Skeletal muscle tissue (tissue), 3 donors: ENCODE measurements at regions not wholly inside any gene's neighbourhood (a gene's known extent, or its start where the extent isn't known, plus 50 kb on each side); places are given as distances from the start of the nearest gene placed in this dataset.
"Not testable (repeated sequence)": the region's sequence is repeated elsewhere in the genome, so short reads cannot be mapped to it uniquely, and the experiment has no call there.

ENCODE experiments used
- H3K27ac ChIP-seq: one replicate; pipeline ENCODE4 v1.7.0; 2013; ENCODE audit warnings: mild to moderate bottlenecking, low read depth, low read length, inconsistent platforms
- H3K27me3 ChIP-seq, 3 donors: one replicate each; pipeline ENCODE4 v1.7.0; 2013; ENCODE audit warnings: low read length in 3 of 3; ENCODE audit not compliant: control insufficient read depth in 3 of 3, insufficient read depth in 3 of 3
- H3K36me3 ChIP-seq, 3 donors: one replicate each; pipeline ENCODE4 v1.7.0; 2013; ENCODE audit warnings: low read length in 3 of 3; ENCODE audit not compliant: control insufficient read depth in 3 of 3, insufficient read depth in 3 of 3
- H3K4me1 ChIP-seq, 3 donors: one replicate each; pipeline ENCODE4 v1.7.0; 2013; ENCODE audit warnings: low read length in 3 of 3, mild to moderate bottlenecking in 3 of 3; ENCODE audit not compliant: control insufficient read depth in 3 of 3, insufficient read depth in 3 of 3
- H3K4me3 ChIP-seq, 3 donors: one replicate each; pipeline ENCODE4 v1.7.0; 2013; ENCODE audit warnings: low read length in 3 of 3
- H3K9ac ChIP-seq, 3 donors: one replicate each; pipeline ENCODE4 v1.7.0; 2013; ENCODE audit warnings: low read length in 3 of 3, mild to moderate bottlenecking in 3 of 3, moderate library complexity in 2 of 3, low read depth in 1 of 3
- H3K9me3 ChIP-seq, 3 donors: one replicate each; pipeline ENCODE4 v1.7.0; 2013; ENCODE audit warnings: low read length in 3 of 3; ENCODE audit not compliant: control insufficient read depth in 3 of 3
- donor health status: Osteomylitis.

DNA sequence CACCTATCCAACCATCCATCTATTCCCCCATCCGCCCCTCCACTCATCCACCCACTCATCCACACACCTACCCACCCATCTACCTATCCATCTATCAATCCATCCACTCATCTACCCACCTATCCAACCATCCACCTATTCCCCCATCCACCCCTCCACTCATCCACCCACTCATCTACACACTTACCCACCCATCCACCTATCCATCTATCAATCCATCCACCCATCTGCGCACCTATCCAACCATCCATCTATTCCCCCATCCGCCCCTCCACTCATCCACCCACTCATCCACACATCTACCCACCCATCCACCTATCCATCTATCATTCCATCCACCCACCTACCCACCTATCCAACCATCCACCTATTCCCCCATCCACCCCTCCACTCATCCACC lies 81.4 kb upstream of the PITRM1 start:
- H3K4me3 ChIP-seq, H3K27ac ChIP-seq, H3K36me3 ChIP-seq, H3K9ac ChIP-seq, H3K9me3 ChIP-seq, H3K4me1 ChIP-seq, H3K27me3 ChIP-seq: not testable (repeated sequence)

DNA sequence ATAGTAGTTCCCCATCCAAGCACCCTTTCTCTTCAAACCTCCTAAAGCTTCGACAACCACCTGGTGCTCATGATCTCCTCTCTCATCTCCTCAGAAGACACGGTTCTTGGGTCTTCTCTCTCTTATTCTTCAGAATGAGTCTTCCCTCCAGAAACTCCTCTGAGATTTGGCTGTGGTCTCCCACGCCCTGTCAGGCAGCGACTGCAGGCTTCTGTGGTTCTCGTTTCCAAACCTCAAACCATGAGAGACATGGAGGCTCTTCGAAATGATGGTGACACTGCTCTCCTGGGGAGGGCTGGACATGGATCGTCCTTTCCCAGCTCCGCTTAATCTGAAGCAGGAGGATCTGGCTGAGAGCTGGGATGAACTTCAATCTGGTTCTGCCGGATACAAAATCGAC lies 78.6 kb upstream of the PITRM1 start:
- no peak overlapping the region for H3K4me3 ChIP-seq
- no peak overlapping the region for H3K9ac ChIP-seq
- H3K27me3 ChIP-seq = no peaks in the 10 kb centered on the region
- H3K27ac ChIP-seq = no peak overlapping the region
- no peaks in the 10 kb centered on the region for H3K9me3 ChIP-seq
- no peaks in the 10 kb centered on the region for H3K36me3 ChIP-seq
- no peaks in the 10 kb centered on the region for H3K4me1 ChIP-seq

DNA sequence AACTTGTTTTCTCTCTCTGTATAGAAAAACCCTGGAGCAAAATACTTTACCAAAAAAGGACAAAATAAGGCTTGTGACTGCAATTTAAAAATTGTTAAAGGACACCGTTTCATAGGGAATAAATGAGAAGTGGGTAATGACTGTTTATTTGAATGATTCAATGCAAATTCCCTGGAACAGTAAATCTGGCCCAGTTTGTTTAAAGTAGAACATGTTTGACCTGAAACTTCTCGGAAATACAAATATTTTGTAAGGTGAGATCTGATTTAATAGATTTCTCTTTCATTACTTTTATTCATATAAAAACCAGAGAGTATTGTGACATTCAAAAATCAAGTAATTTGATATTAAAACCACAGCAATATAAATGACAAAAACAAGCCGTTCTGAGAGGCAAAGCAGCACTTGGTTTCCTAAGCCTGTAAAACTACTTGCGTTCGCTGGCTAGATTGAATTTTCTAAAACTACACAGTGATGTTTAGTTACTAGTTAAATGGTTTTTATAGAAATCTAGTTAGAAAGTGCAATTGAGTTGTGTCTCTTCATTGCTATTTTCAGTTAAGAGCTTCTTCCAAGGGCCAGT lies 76.8 kb upstream of the PITRM1 start:
- Histone ChIP-seq H3K27ac (peak overlapping the region; percentile 4), H3K9ac (no peak overlapping the region), H3K36me3 (no peaks in the 10 kb centered on the region)

DNA sequence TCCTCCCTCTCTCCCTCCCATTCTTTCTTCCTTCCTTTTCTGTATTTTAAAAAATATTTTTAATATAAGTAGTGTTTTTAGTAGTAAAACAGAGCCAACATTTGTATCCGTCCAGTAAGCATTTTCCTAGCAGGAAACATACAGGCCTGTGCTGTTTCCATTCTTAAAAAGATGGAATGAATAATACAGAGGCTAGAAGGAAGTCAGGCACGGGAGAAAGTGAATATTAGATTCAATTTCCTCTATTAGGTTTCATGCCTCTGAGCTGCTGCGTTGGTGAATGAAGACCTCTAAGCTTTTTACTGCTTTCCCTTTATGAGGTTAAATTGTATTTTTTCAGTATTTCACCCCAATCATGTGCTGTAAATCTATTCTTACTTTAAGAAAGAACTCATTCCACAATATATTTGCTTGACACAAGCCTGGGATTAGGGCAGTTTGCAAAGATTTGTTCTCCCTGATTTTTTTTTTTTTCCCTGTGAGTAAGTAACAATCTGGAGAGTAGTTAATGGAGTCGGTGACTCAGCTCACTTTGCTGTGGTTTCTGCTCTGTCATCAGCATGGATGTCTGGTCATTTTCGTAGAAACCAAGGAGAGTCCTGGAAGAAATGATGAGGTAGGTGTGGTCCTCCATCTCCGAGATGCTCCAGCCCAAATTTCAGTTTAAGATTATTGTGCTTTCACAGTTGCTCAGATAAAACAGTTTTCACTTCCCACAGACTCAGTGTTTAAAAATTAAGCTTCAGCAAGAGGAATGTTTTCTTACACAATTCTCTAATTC lies 76.1 kb upstream of the PITRM1 start:
- Histone ChIP-seq H3K4me1 (no peaks in the 10 kb centered on the region), H3K9me3 (no peaks in the 10 kb centered on the region), H3K27ac (peak overlapping the region; percentile 4), H3K36me3 (no peaks in the 10 kb centered on the region), H3K9ac (no peak overlapping the region), H3K27me3 (no peaks in the 10 kb centered on the region), H3K4me3 (no peak overlapping the region)

More for the DNA sequence above, 76.8 kb upstream of the PITRM1 start:
- Histone ChIP-seq H3K27me3 (no peaks in the 10 kb centered on the region), H3K4me1 (no peaks in the 10 kb centered on the region), H3K9me3 (no peaks in the 10 kb centered on the region), H3K4me3 (no peak overlapping the region)

DNA sequence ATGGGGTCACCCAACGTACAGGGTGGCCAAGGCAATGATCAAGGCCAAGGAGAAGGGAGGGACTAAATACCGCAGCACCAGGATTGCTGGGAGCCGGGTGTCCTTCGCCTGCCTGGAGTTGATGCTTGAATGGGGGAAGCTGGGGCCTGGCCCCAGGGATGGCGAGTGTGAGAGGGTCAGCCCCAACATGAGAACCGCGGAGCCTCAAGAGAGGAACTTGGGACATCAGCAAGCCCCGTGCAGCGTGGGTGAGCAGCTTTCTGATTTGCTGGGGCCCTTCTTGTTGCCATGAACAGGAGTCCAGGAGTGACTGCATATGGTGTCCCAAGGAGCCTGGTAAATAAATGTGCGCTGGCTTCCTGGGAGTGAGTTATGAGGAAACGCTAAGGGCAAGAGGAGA lies 72.8 kb upstream of the PITRM1 start:
- Histone ChIP-seq H3K4me1 (no peaks in the 10 kb centered on the region), H3K36me3 (no peaks in the 10 kb centered on the region), H3K4me3 (no peak overlapping the region), H3K9ac (no peak overlapping the region), H3K27ac (no peak overlapping the region), H3K9me3 (no peaks in the 10 kb centered on the region), H3K27me3 (no peaks in the 10 kb centered on the region)

DNA sequence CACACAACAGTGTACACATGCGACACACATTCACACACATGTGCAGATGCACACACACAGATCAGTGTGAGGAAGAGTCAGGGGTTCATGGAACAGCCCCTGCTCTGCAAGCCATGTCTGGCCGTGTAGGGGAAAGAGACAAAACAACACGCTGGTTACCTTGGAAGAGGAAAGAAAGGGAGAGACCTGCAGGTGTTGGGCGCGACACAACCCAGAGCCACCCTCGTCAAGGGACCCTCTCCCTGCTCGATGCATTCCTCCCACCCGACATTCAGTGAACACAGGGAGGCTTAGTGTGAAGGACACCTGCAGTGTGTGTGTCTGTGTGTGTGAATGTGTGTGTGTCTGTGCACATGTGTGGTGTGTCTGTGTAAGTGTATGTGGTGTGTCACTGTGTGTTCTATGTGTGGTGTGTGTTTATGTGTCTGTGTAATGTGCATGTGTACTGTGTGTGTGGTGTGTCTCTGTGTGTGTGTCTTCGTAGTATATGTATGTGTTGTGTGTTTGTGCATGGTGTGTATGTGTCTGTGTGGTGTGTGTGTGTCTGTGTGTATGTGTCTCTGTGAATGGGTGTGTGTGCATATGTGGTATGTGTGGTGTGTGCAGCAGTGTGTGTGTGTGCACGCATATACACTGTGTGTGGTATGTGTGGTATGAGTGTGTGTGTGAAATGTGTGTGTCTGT lies 69.5 kb upstream of the PITRM1 start:
- Histone ChIP-seq H3K4me3 (no peak overlapping the region), H3K9ac (no peak overlapping the region), H3K36me3 (no peaks in the 10 kb centered on the region), H3K27ac (no peak overlapping the region), H3K27me3 (no peaks in the 10 kb centered on the region), H3K4me1 (peaks cover 0 to 7% (median 3%) of the 10 kb centered on the region in 3 donors), H3K9me3 (no peaks in the 10 kb centered on the region)

DNA sequence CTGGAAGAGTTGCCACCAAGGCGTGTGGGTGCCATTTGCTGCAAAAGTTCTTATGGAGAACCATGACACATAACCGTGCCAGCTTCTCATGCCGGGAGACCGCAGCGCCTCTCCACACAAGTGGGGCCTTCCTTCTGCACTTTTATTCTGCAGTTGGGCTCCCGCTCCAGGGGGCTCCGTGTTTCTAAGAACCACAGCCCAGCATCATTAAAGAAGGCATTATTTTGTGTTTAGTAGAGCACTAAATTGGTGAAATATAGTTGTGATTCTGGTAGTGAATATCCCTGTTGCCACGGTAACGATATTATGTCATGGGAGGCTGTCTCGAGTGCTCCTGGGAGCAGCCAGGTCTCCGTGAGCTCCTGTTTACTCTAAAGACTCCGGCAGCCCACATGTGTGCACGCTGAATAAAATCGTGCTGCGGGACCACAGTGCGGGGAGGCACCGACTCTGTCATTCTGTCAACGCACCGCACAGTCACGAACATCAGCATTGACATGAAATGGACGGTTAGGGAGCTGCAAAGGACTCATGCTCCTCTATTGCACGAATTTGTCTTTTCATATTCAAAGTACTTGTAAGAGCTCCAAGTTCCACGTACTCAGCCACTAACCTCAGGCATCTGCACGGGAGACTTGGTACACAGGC lies 68.8 kb upstream of the PITRM1 start:
- H3K27me3 ChIP-seq = no peaks in the 10 kb centered on the region
- H3K9me3 ChIP-seq = no peaks in the 10 kb centered on the region
- H3K9ac ChIP-seq = no peak overlapping the region
- no peak overlapping the region for H3K4me3 ChIP-seq
- peaks cover 0 to 7% (median 3%) of the 10 kb centered on the region in 3 donors for H3K4me1 ChIP-seq
- no peak overlapping the region for H3K27ac ChIP-seq
- no peaks in the 10 kb centered on the region for H3K36me3 ChIP-seq

DNA sequence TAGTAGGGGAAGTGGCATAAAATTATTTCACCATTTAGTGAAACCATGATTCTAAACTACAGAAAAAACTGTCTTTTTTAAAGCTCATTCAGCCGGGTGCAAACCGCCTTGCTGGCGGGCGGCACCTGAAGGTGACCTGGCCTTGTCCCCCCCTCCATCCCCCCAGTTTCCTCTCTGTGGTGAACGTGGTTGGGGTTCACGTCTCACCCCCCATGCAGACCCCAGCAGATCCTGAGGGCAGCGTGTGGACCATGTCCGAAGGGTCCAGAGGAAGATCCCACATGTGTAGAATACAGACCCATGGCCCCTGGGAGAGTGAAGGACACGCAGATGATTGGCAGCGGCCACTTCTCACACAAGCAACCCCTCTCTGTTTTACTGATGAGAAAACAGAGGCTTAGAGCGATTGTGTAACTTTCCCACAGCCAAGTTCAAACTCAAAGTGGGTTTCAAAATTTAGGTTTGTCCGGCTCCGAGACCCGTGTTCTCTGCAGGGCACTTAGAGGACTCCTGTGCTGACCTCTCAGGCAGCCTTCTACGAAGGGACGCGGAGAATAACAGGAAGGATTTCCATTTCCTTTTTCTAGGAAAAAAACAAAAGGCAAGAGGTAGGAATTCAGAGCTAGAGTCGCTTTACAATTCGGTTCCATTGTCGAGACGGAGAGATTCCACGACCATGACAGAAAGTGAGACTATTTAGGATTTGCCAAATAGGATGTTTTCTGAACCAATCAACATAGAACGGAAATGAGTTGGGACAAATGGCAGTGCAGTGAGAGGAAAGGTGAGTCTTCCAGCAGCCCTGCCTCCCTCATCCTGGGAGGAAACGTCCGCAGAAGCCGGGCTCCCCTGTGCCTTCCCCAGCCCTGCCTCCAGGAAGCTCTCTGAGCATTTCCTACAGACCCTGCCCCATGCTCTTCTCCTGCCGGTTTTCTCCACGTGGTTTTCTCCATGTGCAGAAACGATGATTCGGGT lies 67.6 kb upstream of the PITRM1 start:
- H3K4me1 ChIP-seq = peaks cover 0 to 7% (median 3%) of the 10 kb centered on the region in 3 donors
- H3K9me3 ChIP-seq = no peaks in the 10 kb centered on the region
- peak overlapping the region in 1 of 3 donors; percentile 50 for H3K9ac ChIP-seq
- no peaks in the 10 kb centered on the region for H3K27me3 ChIP-seq
- peak overlapping the region in 1 of 3 donors; percentile 17 for H3K4me3 ChIP-seq
- H3K36me3 ChIP-seq = no peaks in the 10 kb centered on the region
- H3K27ac ChIP-seq = peak overlapping the region; percentile 64
